ENCODE measurements at regions not wholly inside any gene's neighbourhood (a gene's known extent, or its start where the extent isn't known, plus 50 kb on each side); places are given as distances from the start of the nearest gene placed in this dataset.

DNA sequence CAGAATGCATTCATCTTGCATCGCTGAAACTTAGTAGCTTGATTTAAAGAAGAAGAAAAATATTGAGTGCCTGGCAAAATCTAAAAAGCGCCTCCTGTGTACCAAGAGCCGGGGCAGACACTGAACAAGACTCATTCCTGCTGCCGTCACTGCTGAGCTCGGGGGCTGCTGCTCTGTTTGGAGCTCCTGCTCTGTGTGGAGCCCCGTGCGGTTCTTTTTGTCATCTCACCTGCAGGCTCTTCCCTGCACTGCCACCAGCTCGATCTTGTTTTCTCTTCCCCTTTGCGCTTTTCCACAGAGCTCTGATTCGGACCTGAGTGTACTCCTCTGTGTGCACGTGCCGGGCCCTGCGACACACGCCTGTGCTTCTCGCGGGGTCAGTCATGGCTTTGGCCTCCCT, 462.1 kb upstream of the DPP6 start:
- Mint-ChIP-seq H3K27ac (ENCODE audit: unreplicated experiment) (no peak overlapping the region), H3K4me1 (ENCODE audit: unreplicated experiment) (no peaks in the 10 kb centered on the region), H3K4me3 (ENCODE audit: unreplicated experiment) (no peak overlapping the region), H3K9me3 (ENCODE audit: unreplicated experiment) (peaks cover 47% of the 10 kb centered on the region), H3K36me3 (ENCODE audit: unreplicated experiment) (no peaks in the 10 kb centered on the region), H3K27me3 (ENCODE audit: unreplicated experiment) (no peaks in the 10 kb centered on the region)
- TF ChIP-seq, protein P1, sequence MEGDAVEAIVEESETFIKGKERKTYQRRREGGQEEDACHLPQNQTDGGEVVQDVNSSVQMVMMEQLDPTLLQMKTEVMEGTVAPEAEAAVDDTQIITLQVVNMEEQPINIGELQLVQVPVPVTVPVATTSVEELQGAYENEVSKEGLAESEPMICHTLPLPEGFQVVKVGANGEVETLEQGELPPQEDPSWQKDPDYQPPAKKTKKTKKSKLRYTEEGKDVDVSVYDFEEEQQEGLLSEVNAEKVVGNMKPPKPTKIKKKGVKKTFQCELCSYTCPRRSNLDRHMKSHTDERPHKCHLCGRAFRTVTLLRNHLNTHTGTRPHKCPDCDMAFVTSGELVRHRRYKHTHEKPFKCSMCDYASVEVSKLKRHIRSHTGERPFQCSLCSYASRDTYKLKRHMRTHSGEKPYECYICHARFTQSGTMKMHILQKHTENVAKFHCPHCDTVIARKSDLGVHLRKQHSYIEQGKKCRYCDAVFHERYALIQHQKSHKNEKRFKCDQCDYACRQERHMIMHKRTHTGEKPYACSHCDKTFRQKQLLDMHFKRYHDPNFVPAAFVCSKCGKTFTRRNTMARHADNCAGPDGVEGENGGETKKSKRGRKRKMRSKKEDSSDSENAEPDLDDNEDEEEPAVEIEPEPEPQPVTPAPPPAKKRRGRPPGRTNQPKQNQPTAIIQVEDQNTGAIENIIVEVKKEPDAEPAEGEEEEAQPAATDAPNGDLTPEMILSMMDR (IDR thresholded peaks at IDR 0.05) = no peak
- DNase-seq (ENCODE audit: extremely low spot score, unreplicated experiment) = no peak

DNA sequence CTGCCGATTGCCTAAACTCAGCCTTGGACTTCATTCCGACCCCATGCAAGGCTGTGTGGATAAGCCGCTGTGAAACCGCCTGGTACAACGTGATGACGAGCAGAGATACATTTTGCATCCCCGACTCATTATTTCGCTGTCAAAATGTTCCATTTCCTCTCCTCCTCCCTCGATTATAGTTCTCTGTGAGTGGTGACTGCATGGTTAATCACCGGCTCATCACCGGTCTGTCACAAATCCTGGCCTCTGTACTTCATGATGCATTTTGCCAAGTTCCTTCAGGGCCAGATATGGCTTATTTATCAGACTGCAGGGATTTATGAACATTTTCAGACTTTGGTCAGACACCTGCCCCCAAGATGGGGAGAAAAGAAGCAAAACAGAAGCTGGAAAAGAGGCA, 461.6 kb upstream of the DPP6 start:
- H3K4me1 Mint-ChIP-seq (ENCODE audit: unreplicated experiment) = no peaks in the 10 kb centered on the region
- no peak overlapping the region for H3K4me3 Mint-ChIP-seq (ENCODE audit: unreplicated experiment)
- no peaks in the 10 kb centered on the region for H3K27me3 Mint-ChIP-seq (ENCODE audit: unreplicated experiment)
- H3K9me3 Mint-ChIP-seq (ENCODE audit: unreplicated experiment) = peaks cover 50% of the 10 kb centered on the region
- no peaks in the 10 kb centered on the region for H3K36me3 Mint-ChIP-seq (ENCODE audit: unreplicated experiment)
- no peak for DNase-seq (ENCODE audit: extremely low spot score, unreplicated experiment)
- H3K27ac Mint-ChIP-seq (ENCODE audit: unreplicated experiment) = no peak overlapping the region
- TF ChIP-seq, protein P1 (IDR thresholded peaks at IDR 0.05) = no peak

DNA sequence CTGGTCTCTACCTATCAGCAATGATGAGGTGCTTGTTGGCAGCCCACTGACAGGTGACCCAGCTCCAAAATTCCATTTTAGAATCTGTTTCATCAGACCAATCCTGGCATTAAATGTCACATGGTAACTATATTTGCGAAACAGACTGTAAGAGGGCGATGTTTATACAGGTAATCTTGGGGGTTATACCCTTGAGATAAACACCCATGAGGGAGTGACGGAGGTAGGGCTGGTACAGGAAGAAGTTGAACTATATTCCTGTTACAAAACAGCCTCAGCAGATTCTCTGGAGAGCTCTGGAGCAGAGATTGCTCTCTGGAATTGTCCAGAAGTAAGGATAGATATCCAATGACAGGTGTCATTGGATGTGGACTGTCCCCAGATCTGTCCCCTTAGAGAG, 444.8 kb upstream of the DPP6 start:
- H3K27ac Mint-ChIP-seq (ENCODE audit: unreplicated experiment) = no peak overlapping the region
- no peaks in the 10 kb centered on the region for H3K36me3 Mint-ChIP-seq (ENCODE audit: unreplicated experiment)
- TF ChIP-seq, protein P1 (IDR thresholded peaks at IDR 0.05) = no peak
- no peaks in the 10 kb centered on the region for H3K27me3 Mint-ChIP-seq (ENCODE audit: unreplicated experiment)
- no peak overlapping the region for H3K4me3 Mint-ChIP-seq (ENCODE audit: unreplicated experiment)
- H3K4me1 Mint-ChIP-seq (ENCODE audit: unreplicated experiment) = no peaks in the 10 kb centered on the region
- no peak for DNase-seq (ENCODE audit: extremely low spot score, unreplicated experiment)
- H3K9me3 Mint-ChIP-seq (ENCODE audit: unreplicated experiment) = peaks cover 64% of the 10 kb centered on the region

DNA sequence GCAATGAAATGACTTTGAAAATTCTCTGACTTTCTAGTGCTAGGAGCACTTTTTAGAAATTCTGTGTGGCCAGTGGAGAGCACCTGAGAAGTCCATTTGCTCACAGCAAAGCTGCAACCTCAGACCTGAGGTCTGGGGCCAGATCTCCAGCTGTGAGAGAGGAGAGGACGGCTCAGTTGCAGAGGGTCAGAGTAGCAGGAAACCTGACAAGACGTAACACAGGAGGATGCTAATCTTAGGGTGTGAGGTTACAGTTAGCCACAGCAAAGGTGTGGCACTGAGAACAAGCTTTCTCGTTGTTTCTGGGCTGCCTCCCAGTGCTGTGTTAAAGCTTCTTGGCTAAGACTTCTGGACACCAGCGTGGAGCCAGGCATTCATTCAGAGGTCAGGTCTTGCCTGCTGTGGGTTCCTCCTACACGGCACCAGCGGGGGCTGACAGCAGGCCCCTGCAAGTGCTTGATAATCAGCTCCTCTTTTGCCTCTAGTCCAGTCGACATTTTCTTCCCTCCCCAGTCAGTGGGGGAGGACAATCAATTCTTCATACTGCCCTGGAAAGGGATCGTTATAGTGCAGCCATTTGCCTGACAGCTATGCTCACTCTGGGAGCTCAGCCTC, 435.4 kb upstream of the DPP6 start:
- Mint-ChIP-seq H3K27me3 (ENCODE audit: unreplicated experiment) (no peaks in the 10 kb centered on the region), H3K9me3 (ENCODE audit: unreplicated experiment) (peaks cover 43% of the 10 kb centered on the region), H3K4me1 (ENCODE audit: unreplicated experiment) (no peaks in the 10 kb centered on the region), H3K4me3 (ENCODE audit: unreplicated experiment) (no peak overlapping the region), H3K27ac (ENCODE audit: unreplicated experiment) (no peak overlapping the region), H3K36me3 (ENCODE audit: unreplicated experiment) (peaks cover 2% of the 10 kb centered on the region)
- DNase-seq (ENCODE audit: extremely low spot score, unreplicated experiment) = no peak
- TF ChIP-seq, protein P1 (IDR thresholded peaks at IDR 0.05) = no peak

DNA sequence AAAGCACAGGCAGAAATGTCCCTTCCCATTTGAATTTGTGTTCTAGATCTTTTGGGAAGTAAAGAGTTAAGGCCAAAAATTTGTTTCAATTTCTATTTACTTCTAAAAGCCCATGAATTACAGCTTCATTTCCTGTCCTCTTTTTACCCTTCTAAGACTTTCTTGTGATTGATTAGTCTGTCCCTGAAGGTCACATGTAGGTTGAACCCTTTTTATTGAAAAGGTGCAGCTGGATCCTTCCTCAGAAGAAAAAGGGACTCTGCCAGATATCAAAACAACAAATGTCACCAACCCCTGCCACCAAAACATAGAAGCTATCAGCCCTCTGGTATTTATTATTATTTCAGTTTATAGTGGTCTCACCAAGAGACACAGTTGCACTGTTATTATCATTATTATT, 424.9 kb upstream of the DPP6 start:
- TF ChIP-seq, protein P1 (IDR thresholded peaks at IDR 0.05) = no peak
- no peak for DNase-seq (ENCODE audit: extremely low spot score, unreplicated experiment)
- Mint-ChIP-seq H3K27me3 (ENCODE audit: unreplicated experiment) (no peaks in the 10 kb centered on the region), H3K27ac (ENCODE audit: unreplicated experiment) (no peak overlapping the region), H3K4me1 (ENCODE audit: unreplicated experiment) (no peaks in the 10 kb centered on the region), H3K9me3 (ENCODE audit: unreplicated experiment) (peaks cover 55% of the 10 kb centered on the region), H3K4me3 (ENCODE audit: unreplicated experiment) (no peak overlapping the region), H3K36me3 (ENCODE audit: unreplicated experiment) (no peaks in the 10 kb centered on the region)

Data from osteocyte (in vitro differentiated cells).